SIG-M5 treated with dmso at 0.1 percent for 504 hours (cell line): ENCODE measurements at regions not wholly inside any gene's neighbourhood (a gene's known extent, or its start where the extent isn't known, plus 50 kb on each side); places are given as distances from the start of the nearest gene placed in this dataset.

Experiments
- DNase-seq: peaks from one replicate; lab custom pipeline; 2025; ENCODE audit not compliant: unreplicated experiment; lab: John Stamatoyannopoulos, UW

- no peak for DNase-seq
Observed at GRCh38 chr2:66794070-66794469, 359.1 kb downstream of the MEIS1 start.

- DNase-seq: no peak
Observed at GRCh38 chr2:66794551-66794950, 359.6 kb downstream of the MEIS1 start.

- DNase-seq: no peak
Observed at GRCh38 chr2:66802877-66803276, 368.0 kb downstream of the MEIS1 start.

- DNase-seq: no peak
Observed at GRCh38 chr2:66803726-66804125, 368.8 kb downstream of the MEIS1 start.

GRCh38 chr2:66805016-66805865 is 370.3 kb downstream of the MEIS1 start:
- no peak for DNase-seq

- DNase-seq: no peak
Observed at GRCh38 chr2:66805968-66806367, 371.0 kb downstream of the MEIS1 start.

- no peak for DNase-seq
Observed at GRCh38 chr2:66813525-66813924, 378.6 kb downstream of the MEIS1 start.

GRCh38 chr2:66813976-66814375 is 379.1 kb downstream of the MEIS1 start:
- DNase-seq: no peak

- DNase-seq: peak; percentile 1
Observed at GRCh38 chr2:66814916-66815315, 380.0 kb downstream of the MEIS1 start.

GRCh38 chr2:66815886-66816285 is 381.0 kb downstream of the MEIS1 start:
- DNase-seq: no peak

GRCh38 chr2:66821168-66821567 is 386.2 kb downstream of the MEIS1 start:
- DNase-seq: no peak

- no peak for DNase-seq
Observed at GRCh38 chr2:66822186-66822585, 387.3 kb downstream of the MEIS1 start.

GRCh38 chr2:66824926-66825325 is 390.0 kb downstream of the MEIS1 start:
- no peak for DNase-seq

- DNase-seq: no peak
Observed at GRCh38 chr2:66827851-66828250, 392.9 kb downstream of the MEIS1 start.

GRCh38 chr2:66828876-66829275 is 394.0 kb downstream of the MEIS1 start:
- DNase-seq: no peak

- no peak for DNase-seq
Observed at GRCh38 chr2:66830881-66831280, 396.0 kb downstream of the MEIS1 start.

GRCh38 chr2:66832646-66833435 is 397.9 kb downstream of the MEIS1 start:
- no peak for DNase-seq

GRCh38 chr2:66834859-66835258 is 399.9 kb downstream of the MEIS1 start:
- DNase-seq: no peak

GRCh38 chr2:66836851-66837250 is 401.9 kb downstream of the MEIS1 start:
- no peak for DNase-seq

GRCh38 chr2:66839551-66840320 is 404.8 kb downstream of the MEIS1 start:
- DNase-seq: peak; percentile 9

- peak; percentile 0 for DNase-seq
Observed at GRCh38 chr2:66840321-66841002, 405.5 kb downstream of the MEIS1 start.
